ENCODE measurements at regions not wholly inside any gene's neighbourhood (a gene's known extent, or its start where the extent isn't known, plus 50 kb on each side); places are given as distances from the start of the nearest gene placed in this dataset.

GRCh38 chr17:77337150-77337549 lies 196.4 kb downstream of the SEC14L1 start:
- no peak for TF ChIP-seq SIN3A (IDR thresholded peaks at IDR 0.05; ENCODE audit: borderline replicate concordance, insufficient read depth, low read length)
- no peak for TF ChIP-seq POLR2AphosphoS5 (IDR thresholded peaks at IDR 0.05; ENCODE audit: low read depth, low read length)
- no peak for TF ChIP-seq TAF1 (IDR thresholded peaks at IDR 0.05; ENCODE audit: borderline replicate concordance, insufficient read depth, low read length)
- no peak for TF ChIP-seq FOXP2 (optimal IDR thresholded peaks at IDR 0.05; ENCODE audit: borderline replicate concordance, extremely low read depth, extremely low read length, insufficient read depth)
- TF ChIP-seq REST (IDR thresholded peaks at IDR 0.05; ENCODE audit: insufficient read depth in 1 of 2, low read depth in 2 of 2, low read length in 2 of 2) = no peak

- TF ChIP-seq TAF1 (IDR thresholded peaks at IDR 0.05; ENCODE audit: borderline replicate concordance, insufficient read depth, low read length) = no peak
- no peak for TF ChIP-seq REST (IDR thresholded peaks at IDR 0.05; ENCODE audit: insufficient read depth in 1 of 2, low read depth in 2 of 2, low read length in 2 of 2)
- TF ChIP-seq SIN3A (IDR thresholded peaks at IDR 0.05; ENCODE audit: borderline replicate concordance, insufficient read depth, low read length) = no peak
- no peak for TF ChIP-seq POLR2AphosphoS5 (IDR thresholded peaks at IDR 0.05; ENCODE audit: low read depth, low read length)
- TF ChIP-seq FOXP2 (optimal IDR thresholded peaks at IDR 0.05; ENCODE audit: borderline replicate concordance, extremely low read depth, extremely low read length, insufficient read depth) = no peak
Observed at GRCh38 chr17:77341069-77341541, 200.3 kb downstream of the SEC14L1 start.

GRCh38 chr17:77343031-77343800 lies 202.4 kb downstream of the SEC14L1 start:
- TF ChIP-seq SIN3A (IDR thresholded peaks at IDR 0.05; ENCODE audit: borderline replicate concordance, insufficient read depth, low read length) (no peak), FOXP2 (optimal IDR thresholded peaks at IDR 0.05; ENCODE audit: borderline replicate concordance, extremely low read depth, extremely low read length, insufficient read depth) (no peak), POLR2AphosphoS5 (IDR thresholded peaks at IDR 0.05; ENCODE audit: low read depth, low read length) (no peak), TAF1 (IDR thresholded peaks at IDR 0.05; ENCODE audit: borderline replicate concordance, insufficient read depth, low read length) (no peak), REST (IDR thresholded peaks at IDR 0.05; ENCODE audit: insufficient read depth in 1 of 2, low read depth in 2 of 2, low read length in 2 of 2) (no peak)

GRCh38 chr17:77344038-77344437 lies 203.3 kb downstream of the SEC14L1 start:
- TF ChIP-seq REST (IDR thresholded peaks at IDR 0.05; ENCODE audit: insufficient read depth in 1 of 2, low read depth in 2 of 2, low read length in 2 of 2) (no peak), SIN3A (IDR thresholded peaks at IDR 0.05; ENCODE audit: borderline replicate concordance, insufficient read depth, low read length) (no peak), TAF1 (IDR thresholded peaks at IDR 0.05; ENCODE audit: borderline replicate concordance, insufficient read depth, low read length) (no peak), FOXP2 (optimal IDR thresholded peaks at IDR 0.05; ENCODE audit: borderline replicate concordance, extremely low read depth, extremely low read length, insufficient read depth) (no peak), POLR2AphosphoS5 (IDR thresholded peaks at IDR 0.05; ENCODE audit: low read depth, low read length) (no peak)

Data from PFSK-1 (cell line).